Adrenal gland (tissue), 5 donors: ENCODE measurements at regions not wholly inside any gene's neighbourhood (a gene's known extent, or its start where the extent isn't known, plus 50 kb on each side); places are given as distances from the start of the nearest gene placed in this dataset.

ENCODE experiments used
- CTCF ChIP-seq, 6 experiments: fragments of 450-650 bp in 4 of 6; fragments of 200-600 bp in 2 of 6; sonication (generic) in 1 of 6; IDR thresholded peaks; 1 replicate in 5 of 6; 2 replicates in 1 of 6; pipeline versions ENCODE4 v1.5.1 to v1.8.0; 2016 to 2021; ENCODE audit warnings: antibody characterized with exemption in 6 of 6, mild to moderate bottlenecking in 2 of 6, moderate library complexity in 1 of 6
- POLR2A ChIP-seq, 2 donors: fragments of 450-650 bp; IDR thresholded peaks; one replicate each; pipeline ENCODE4 v1.6.1; 2017; ENCODE audit warnings: antibody characterized with exemption in 2 of 2, mild to moderate bottlenecking in 2 of 2, moderate library complexity in 1 of 2
- donor health status: DM: no; HTN: no; CAD: no.

- TF ChIP-seq POLR2A (IDR thresholded peaks at IDR 0.05) = no peak
- no peak for TF ChIP-seq CTCF (IDR thresholded peaks at IDR 0.05)
Observed at GRCh38 chr7:156105337-156106106, 293.3 kb upstream of the SHH start.
